ENCODE measurements at regions not wholly inside any gene's neighbourhood (a gene's known extent, or its start where the extent isn't known, plus 50 kb on each side); places are given as distances from the start of the nearest gene placed in this dataset.

GRCh38 chr9:13331320-13331719, 51.8 kb upstream of the MPDZ start:
- H3K4me1 ChIP-seq (ENCODE audit: control insufficient read depth, insufficient read depth, low read length) = no peaks in the 10 kb centered on the region
- BruUV-seq (replicated peaks) = no TSS peak
- H3K27me3 ChIP-seq (replicated peaks in 1 of 2; ENCODE audit: control insufficient read depth in 2 of 2, insufficient read depth in 2 of 2, low read length in 1 of 2) = no peaks in the 10 kb centered on the region
- WGBS (ENCODE audit: insufficient coverage, insufficient replicate concordance, low lambda C conversion rate, missing lambda C conversion rate) = 52% methylated on average over 3 of the region's 3 CpGs
- in situ Hi-C loops (cut with MboI) (no loop called here), intact Hi-C loops (cut with micrococcal nuclease; ENCODE audit: unreplicated experiment) (no loop called here)
- no peaks in the 10 kb centered on the region for H3K79me2 ChIP-seq (ENCODE audit: control insufficient read depth, insufficient read depth, low read length)
- RAD21 ChIA-PET (ENCODE audit: unreplicated experiment) = no interaction called here
- SMC1A ChIA-PET (ENCODE audit: uncharacterized antibody, unreplicated experiment) = no interaction called here
- H2AFZ ChIP-seq (ENCODE audit: control insufficient read depth, low read depth, low read length) = no peak overlapping the region
- CTCF ChIA-PET = no interaction called here
- no peak overlapping the region for H3K4me3 ChIP-seq
- no peak overlapping the region for H3K27ac ChIP-seq (ENCODE audit: control insufficient read depth, insufficient read depth)
- POLR2A ChIA-PET = no interaction called here
- DNase-seq (ENCODE audit: low read depth, low spot score) (no peak), ATAC-seq (no peak), FAIRE-seq (no peak)
- no peaks in the 10 kb centered on the region for H3K9me3 ChIP-seq (replicated peaks; ENCODE audit: control insufficient read depth, insufficient read depth, low read length)
- H3K9ac ChIP-seq (ENCODE audit: control insufficient read depth, insufficient read depth, low read length) = no peak overlapping the region
- H3K4me2 ChIP-seq (ENCODE audit: control insufficient read depth, insufficient read depth) = no peak overlapping the region
- no peaks in the 10 kb centered on the region for H3K36me3 ChIP-seq (ENCODE audit: control insufficient read depth in 2 of 2, insufficient read depth in 2 of 2, low read length in 1 of 2)
- TF ChIP-seq KAT2A (conservative IDR thresholded peaks at IDR 0.05; ENCODE audit: control insufficient read depth, low read depth, low read length) (no peak), TAF1 (IDR thresholded peaks at IDR 0.05; ENCODE audit: borderline replicate concordance, low read depth, low read length) (no peak), STAT1 (conservative IDR thresholded peaks at IDR 0.05) (no peak), BACH1 (IDR thresholded peaks at IDR 0.05; ENCODE audit: borderline replicate concordance) (no peak), MYB (IDR thresholded peaks at IDR 0.05; ENCODE audit: borderline replicate concordance, low read depth, low read length) (no peak), RAD51 (IDR thresholded peaks at IDR 0.05) (no peak), TBL1XR1 (IDR thresholded peaks at IDR 0.05; ENCODE audit: low read depth, low read length) (no peak), NRF1 (conservative IDR thresholded peaks at IDR 0.05; ENCODE audit: low read depth, low read length) (no peak), MTA3 (IDR thresholded peaks at IDR 0.05; ENCODE audit: borderline replicate concordance, low read length) (no peak), NFYA (IDR thresholded peaks at IDR 0.05; ENCODE audit: borderline replicate concordance, low read depth, low read length) (no peak), CREB1 (IDR thresholded peaks at IDR 0.05; ENCODE audit: low read depth) (no peak), BCLAF1 (IDR thresholded peaks at IDR 0.05) (no peak)
- TF ChIP-seq, protein P1, sequence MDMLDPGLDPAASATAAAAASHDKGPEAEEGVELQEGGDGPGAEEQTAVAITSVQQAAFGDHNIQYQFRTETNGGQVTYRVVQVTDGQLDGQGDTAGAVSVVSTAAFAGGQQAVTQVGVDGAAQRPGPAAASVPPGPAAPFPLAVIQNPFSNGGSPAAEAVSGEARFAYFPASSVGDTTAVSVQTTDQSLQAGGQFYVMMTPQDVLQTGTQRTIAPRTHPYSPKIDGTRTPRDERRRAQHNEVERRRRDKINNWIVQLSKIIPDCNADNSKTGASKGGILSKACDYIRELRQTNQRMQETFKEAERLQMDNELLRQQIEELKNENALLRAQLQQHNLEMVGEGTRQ (IDR thresholded peaks at IDR 0.05; ENCODE audit: borderline replicate concordance, low read depth, low read length) = no peak
- no peaks in the 10 kb centered on the region for H4K20me1 ChIP-seq (ENCODE audit: control insufficient read depth, insufficient read depth)
